Chondrocyte (in vitro differentiated cells): ENCODE measurements at regions not wholly inside any gene's neighbourhood (a gene's known extent, or its start where the extent isn't known, plus 50 kb on each side); places are given as distances from the start of the nearest gene placed in this dataset.

ENCODE experiments used
- DNase-seq: peaks from one replicate; pipeline ENCODE4 v3.0.0; 2021; ENCODE audit warnings: mixed read lengths, low spot score
- H3K27ac Mint-ChIP-seq: one replicate; pipeline ENCODE4 v1.8.0; 2021; ENCODE audit warnings: mild to moderate bottlenecking, moderate library complexity, mixed read lengths; ENCODE audit not compliant: unreplicated experiment
- H3K27me3 Mint-ChIP-seq: 2 replicates; pipeline ENCODE4 v1.8.0; 2021; ENCODE audit warnings: low read depth, mixed read lengths
- H3K36me3 Mint-ChIP-seq: 2 replicates; pipeline ENCODE4 v1.8.0; 2021; ENCODE audit warnings: low read depth, mixed read lengths
- H3K4me1 Mint-ChIP-seq: 2 replicates; pipeline ENCODE4 v1.8.0; 2021; ENCODE audit warnings: low read depth, mild to moderate bottlenecking, mixed read lengths
- H3K4me3 Mint-ChIP-seq: one replicate; pipeline ENCODE4 v1.8.0; 2021; ENCODE audit warnings: mild to moderate bottlenecking, moderate library complexity, mixed read lengths; ENCODE audit not compliant: unreplicated experiment
- H3K9me3 Mint-ChIP-seq: 2 replicates; pipeline ENCODE4 v1.8.0; 2021; ENCODE audit warnings: low read depth, mixed read lengths
- CTCF ChIP-seq: fragments of 200-600 bp; sonication (generic); IDR thresholded peaks from 2 replicates; pipeline ENCODE4 v1.5.0; 2021; ENCODE audit warnings: antibody characterized with exemption, mild to moderate bottlenecking, moderate library complexity

GRCh38 chr1:81412954-81413353, 387.8 kb upstream of the ADGRL2 start:
- no peak for TF ChIP-seq CTCF
- Mint-ChIP-seq H3K36me3 (no peaks in the 10 kb centered on the region), H3K27me3 (no peaks in the 10 kb centered on the region), H3K9me3 (peaks cover 6% of the 10 kb centered on the region), H3K4me3 (no peak overlapping the region), H3K27ac (no peak overlapping the region), H3K4me1 (peaks cover 13% of the 10 kb centered on the region)
- DNase-seq: no peak

- H3K36me3 Mint-ChIP-seq: no peaks in the 10 kb centered on the region
- no peak for TF ChIP-seq CTCF
- H3K9me3 Mint-ChIP-seq: peaks cover 6% of the 10 kb centered on the region
- peaks cover 19% of the 10 kb centered on the region for H3K4me1 Mint-ChIP-seq
- H3K27ac Mint-ChIP-seq: no peak overlapping the region
- DNase-seq: no peak
- H3K4me3 Mint-ChIP-seq: no peak overlapping the region
- no peaks in the 10 kb centered on the region for H3K27me3 Mint-ChIP-seq
Observed at GRCh38 chr1:81410941-81411340, 389.8 kb upstream of the ADGRL2 start.

- peaks cover 6% of the 10 kb centered on the region for H3K9me3 Mint-ChIP-seq
- H3K27ac Mint-ChIP-seq: no peak overlapping the region
- H3K4me1 Mint-ChIP-seq: peaks cover 19% of the 10 kb centered on the region
- no peak overlapping the region for H3K4me3 Mint-ChIP-seq
- no peaks in the 10 kb centered on the region for H3K27me3 Mint-ChIP-seq
- H3K36me3 Mint-ChIP-seq: no peaks in the 10 kb centered on the region
- DNase-seq: no peak
- TF ChIP-seq CTCF: no peak
Observed at GRCh38 chr1:81410351-81410750, 390.4 kb upstream of the ADGRL2 start.

- Mint-ChIP-seq H3K4me1 (peaks cover 19% of the 10 kb centered on the region), H3K27me3 (no peaks in the 10 kb centered on the region), H3K4me3 (no peak overlapping the region), H3K27ac (no peak overlapping the region), H3K9me3 (peaks cover 6% of the 10 kb centered on the region), H3K36me3 (no peaks in the 10 kb centered on the region)
- DNase-seq: no peak
- no peak for TF ChIP-seq CTCF
Observed at GRCh38 chr1:81409780-81410274, 390.9 kb upstream of the ADGRL2 start.

GRCh38 chr1:81409262-81409661, 391.5 kb upstream of the ADGRL2 start:
- peaks cover 6% of the 10 kb centered on the region for H3K9me3 Mint-ChIP-seq
- no peaks in the 10 kb centered on the region for H3K27me3 Mint-ChIP-seq
- no peaks in the 10 kb centered on the region for H3K36me3 Mint-ChIP-seq
- H3K4me3 Mint-ChIP-seq: no peak overlapping the region
- no peak for DNase-seq
- peaks cover 19% of the 10 kb centered on the region for H3K4me1 Mint-ChIP-seq
- no peak for TF ChIP-seq CTCF
- H3K27ac Mint-ChIP-seq: no peak overlapping the region
